IPS-NIHi11 (cell line): ENCODE measurements at regions not wholly inside any gene's neighbourhood (a gene's known extent, or its start where the extent isn't known, plus 50 kb on each side); places are given as distances from the start of the nearest gene placed in this dataset.
A peak's percentile ranks its signal among the peaks of the same experiment; 100 is the strongest.
"Not testable (repeated sequence)": the region's sequence is repeated elsewhere in the genome, so short reads cannot be mapped to it uniquely, and the experiment has no call there.

ENCODE experiments used
- DNase-seq: peaks from one replicate; pipeline ENCODE4 v3.0.0; 2012; ENCODE audit warnings: mixed read lengths, low spot score

DNA sequence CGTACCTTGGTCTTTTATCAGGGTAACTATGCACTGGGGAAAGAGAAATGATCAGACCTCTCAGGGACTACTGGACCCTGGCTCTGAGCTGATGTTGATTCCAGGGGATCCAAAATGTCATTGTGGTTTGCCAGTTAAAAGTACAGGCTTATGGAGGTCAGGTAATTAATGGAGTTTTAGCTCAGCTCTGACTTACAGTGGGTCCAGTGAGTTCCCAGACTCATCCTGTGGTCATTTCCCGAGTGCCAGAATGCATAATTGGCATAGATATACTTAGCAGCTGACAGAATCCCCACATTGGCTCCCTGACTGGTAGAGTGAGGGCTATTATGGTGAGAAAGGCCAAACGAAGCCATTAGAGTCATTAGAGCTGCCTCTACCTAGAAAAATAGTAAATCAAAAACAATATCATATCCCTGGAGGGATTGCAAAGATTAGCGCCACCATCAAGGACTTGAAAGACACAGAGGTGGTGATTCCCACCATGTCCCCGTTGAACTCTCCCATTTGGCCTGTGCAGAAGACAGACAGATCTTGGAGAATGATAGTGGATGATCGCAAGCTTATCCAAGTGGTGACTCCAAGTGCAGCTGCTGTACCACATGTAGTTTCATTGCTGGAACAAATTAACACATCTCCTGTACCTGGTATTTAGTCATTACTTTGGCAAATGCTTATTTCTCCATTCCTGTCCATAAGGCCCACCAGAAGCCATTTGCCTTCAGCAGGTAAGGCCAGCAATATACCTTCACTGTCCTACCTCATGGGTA, 152.4 kb downstream of the THBS2 start:
- DNase-seq, result no peak

DNA sequence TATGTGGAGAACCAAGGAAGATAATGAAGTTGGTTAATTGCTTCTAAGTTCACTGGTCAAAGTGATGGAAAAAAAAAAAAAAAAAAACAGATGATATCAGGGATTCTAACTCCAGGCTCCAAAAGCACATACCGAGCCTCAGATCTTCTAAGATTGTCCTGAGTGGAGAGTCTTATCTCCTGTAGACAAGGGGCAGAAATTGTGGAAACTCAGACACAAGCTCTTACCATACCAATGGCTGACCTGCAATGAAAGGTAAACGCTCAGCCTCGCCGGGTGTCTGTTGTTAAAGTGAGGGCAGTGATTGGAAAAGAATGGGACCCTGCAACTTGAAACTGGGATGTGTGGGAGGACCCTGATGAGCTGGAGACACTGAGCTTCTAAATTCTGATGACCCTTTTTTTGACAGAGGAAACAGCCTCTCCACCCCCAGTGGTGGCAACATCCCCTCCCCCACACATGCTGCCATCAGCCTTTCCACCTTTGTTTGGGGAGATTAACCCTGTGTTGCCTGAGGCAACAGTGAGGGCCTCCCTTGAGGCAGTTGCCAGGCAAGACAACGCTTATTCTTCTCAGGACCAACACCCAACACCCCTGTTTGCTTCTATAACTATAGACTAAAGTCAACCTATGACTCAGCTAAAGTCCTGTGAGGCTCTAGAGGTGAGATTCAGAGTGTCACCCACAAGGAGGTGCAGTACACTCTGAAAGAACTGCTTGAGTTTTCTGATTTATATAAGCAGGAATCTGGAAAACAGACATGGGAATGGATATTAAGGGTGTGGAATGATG, 154.0 kb downstream of the THBS2 start:
- peak; percentile 48 for DNase-seq

DNA sequence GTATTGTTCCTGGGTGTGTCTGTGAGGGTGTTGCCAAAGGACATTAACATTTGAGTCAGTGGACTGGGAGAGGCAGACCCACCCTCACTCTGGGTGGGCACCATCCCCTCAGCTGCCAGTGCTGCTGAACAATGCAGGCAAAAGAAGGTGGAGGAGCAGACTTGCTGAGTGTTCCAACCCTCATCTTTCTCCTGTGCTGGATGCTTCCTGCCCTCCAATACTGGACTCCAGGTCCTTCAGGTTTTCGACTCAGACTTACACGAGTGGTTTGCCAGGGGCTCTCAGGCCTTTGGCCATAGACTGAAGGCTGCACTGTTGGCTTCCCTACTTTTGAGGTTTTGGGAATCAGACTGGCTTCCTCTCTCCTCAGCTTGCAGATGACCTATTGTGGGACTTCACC, 155.0 kb downstream of the THBS2 start:
- not testable (repeated sequence) for DNase-seq

DNA sequence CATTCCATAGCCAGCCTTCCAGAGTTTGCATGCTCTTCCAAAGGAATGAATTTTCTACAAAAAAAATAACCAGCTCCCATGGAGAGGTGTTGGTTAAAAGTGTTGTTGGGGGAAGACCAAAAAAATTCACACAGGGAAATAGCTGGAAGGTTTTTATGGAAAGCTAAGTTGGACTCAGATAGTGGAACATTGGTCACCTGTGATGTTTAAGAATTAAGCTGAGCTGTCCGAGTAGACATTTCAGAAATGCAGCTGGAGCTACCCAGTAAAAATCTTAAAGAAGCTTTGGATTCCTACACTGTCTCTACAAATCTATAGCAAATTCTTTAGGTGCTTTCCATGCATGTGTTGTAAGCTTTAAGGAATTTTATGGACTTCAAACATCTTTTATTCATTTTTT, 155.5 kb downstream of the THBS2 start:
- no peak for DNase-seq

DNA sequence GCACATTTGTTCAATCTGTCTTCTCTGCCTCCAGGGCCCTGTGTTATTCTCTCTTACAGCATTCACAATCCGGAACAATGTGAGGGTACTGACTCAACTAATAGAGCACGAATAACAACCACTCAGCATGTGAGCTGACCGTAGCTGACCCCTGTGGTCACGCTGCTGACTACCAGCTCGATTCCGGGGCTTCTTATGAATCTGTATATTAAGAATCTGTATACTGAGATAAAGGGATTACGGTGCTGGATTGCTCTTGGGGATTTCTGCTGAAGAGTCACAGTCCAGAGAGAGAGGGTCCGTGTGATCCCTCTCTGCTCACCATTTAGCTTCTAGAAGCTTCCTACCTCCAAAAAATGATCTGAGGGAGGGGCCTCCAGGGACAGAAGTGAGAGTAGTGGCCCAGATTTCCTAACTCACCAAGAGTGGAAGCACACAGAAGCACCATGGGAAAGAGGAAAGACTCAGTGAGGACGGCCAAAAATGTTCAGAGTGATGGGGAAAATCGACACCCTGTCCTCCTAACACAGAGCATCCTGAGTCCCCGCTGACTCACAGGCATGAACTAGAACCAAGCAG, 156.2 kb downstream of the THBS2 start:
- no peak for DNase-seq

DNA sequence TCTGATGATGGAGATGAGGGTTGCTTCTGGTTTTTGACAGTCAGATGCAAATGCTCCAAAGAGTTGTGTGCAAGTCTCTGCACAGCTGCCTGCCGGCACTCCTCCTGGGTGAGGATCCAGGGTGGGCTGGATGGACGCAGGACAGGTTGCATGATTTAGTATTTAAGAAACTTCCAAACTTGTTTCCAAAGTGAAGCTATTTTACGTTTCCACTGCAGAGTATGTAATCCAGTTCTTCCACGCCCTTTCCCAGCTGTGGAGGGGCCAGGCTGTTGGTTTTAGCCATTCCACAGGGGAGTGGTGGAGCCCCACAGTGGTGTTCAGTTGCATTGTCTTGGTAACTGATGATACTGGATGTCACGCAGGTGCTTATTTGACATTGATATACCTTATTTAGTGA, 157.3 kb downstream of the THBS2 start:
- DNase-seq, result no peak

DNA sequence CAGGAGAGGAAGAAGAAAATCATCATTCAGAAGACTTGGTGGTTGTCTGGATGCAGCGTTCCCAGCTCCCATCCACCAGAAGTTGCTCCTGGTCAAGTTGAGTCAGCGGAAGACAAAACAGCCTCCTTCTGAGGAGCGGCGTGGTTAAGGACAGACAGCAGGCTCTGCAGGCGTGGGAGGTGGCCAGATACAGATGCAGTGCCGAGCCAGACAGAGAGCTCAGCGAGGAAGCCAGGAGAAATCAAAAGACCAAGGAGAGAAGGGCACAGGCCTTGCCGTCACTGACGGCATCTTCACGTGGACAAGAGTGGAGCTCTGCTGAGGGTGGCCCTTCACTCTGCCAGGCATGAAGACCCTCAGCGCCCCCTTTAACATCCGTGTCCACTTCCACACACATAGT, 158.5 kb downstream of the THBS2 start:
- DNase-seq, result no peak

DNA sequence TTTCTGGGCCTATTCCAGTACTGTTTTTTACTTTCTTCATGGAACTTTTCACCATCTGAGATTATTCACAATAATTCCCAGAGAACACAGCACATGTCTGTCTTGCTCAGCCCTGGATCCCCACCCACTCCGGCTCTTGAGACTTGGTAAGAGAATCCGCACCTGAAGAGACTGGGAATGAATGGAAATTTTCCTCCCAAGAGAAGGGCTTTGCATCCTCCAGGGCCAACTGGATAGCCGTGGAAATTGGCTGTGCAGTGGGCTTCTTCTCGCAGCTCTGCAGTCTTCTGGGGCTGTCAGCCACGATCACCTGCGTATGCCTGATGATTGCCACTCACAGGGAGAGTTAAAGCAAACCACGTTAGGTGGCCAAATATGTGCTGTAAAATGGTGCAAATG, 159.1 kb downstream of the THBS2 start:
- DNase-seq, result no peak

DNA sequence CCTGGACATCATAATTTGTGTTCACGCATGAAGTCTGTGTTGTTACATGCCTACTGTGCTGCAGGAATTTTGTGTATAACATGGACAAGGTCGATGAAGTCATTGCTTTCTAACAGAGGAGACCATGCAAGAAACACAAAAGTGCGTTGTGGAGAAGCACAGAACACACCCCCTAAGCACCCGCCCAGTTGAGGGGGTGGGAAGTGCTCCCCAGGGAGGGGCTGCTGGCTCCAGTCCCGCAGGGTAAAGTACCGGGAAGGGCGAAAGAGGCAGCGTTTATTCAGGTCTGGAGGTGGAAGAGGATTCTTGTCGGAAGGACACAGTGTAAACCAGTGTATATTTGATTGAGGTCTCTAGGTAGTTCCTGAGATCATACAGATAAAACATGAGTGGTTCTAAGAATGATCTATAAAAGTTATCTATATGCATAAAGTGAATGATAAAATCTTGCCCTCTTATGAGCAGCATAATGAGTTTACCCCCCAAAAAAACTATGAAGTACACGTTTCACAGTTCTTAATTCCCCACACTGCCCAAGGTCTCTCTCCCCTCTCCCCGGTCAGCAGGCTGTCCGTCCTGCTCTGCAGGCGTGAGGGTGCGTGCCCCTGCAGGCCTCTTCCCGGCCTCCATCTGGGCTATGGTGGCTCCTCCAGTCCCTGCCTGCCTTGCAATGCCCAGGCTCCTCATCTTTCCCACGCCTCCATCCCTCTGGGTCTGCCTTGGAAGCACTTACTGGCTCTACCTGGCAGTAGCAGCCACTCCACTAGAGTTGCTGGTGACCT, 159.7 kb downstream of the THBS2 start:
- DNase-seq, result no peak

DNA sequence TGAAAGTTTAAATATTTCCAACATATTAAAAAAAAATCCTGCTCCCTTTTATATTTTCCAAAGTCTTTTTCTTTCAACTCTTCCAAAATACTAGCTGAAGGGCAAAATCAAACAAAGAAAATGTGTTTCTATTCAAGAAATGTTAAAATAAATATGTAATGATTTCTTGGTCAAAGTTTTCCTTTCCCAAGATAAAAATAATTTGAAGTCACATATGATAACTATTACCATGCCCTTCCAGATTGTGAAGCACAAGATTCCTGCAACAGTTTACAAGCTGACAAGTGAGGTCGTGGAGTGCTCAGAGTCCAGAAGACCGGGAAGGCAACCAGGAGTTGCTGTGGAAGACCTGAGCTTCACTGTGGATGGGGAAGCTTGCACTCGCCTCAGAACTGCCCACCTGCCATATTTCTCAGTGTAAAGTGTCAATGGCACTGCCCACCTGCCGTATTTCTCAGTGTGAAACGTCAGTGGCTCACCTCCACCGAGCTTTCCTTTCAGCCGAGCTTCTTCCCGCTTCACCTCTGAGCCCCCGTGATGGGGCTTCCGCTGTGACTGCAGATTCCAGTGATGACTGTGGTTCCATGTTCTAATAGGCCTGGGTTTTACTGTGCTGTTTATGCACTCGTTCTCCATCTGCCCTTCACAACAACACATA, 160.5 kb downstream of the THBS2 start:
- no peak for DNase-seq

DNA sequence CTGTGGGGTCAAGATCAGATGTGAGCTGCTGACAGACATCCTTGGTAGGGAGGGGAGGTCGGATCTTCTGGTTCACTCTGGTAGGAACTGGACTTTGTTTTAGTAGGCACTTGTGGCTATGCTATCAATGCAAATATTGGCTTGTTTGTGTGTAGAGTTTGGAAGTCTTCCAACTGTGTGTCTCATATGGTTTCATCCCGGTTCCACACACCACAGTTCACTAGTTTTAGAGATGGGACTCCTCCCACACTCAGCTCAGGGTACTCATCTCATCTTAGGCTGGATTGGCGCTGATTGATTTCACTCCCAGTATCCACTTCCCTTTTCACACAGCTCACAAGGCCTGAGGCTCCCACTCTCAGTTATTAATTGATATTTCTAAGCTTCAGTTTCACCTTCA, 161.3 kb downstream of the THBS2 start:
- no peak for DNase-seq

DNA sequence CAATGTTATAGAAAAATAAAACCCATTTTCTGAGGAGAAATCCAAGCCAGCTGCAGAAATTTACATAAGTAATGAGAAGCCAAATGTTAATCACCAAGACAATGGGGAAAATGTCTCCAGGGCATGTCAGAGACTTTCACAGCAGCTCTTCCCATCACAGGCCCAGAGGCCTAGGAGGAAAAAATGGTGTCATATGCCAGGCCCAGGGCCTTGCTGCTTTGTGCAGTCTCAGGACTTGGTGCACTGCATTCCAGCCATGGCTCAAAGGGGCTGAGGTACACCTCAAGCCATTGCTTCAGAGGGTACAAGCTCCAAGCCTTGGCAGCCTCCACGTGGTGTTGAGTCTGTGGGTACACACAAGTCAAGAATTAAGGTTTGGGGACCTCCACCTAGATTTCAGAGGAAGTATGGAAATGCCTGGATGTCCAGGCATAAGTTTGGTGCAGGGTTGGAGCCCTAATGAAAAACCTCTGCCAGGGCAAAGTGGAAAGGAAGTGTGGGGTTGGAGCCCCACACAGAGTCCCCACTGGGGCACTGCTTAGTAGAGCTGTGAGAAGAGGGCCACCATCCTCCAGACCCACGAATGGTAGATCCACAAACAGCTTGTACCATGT, 163.0 kb downstream of the THBS2 start:
- DNase-seq, result not testable (repeated sequence)

DNA sequence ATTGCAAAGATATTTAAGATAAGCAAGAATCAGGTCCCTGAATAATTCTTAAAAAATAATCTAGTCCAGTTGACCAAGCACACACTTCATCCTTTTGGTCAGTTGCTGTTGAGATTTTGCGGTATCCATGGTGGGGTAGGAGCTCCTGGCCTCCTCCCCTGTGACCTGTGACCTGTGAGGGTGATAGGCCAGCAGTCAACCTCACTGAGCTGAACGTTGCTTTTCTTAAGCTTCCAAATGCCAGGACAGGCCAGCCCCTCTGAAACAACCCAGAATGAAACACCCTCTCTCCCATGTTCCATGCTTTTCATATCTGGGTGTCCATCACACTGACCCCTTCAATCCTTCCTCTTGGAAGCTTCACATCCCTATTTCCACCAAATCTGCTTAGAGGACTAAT, 164.9 kb downstream of the THBS2 start:
- no peak for DNase-seq

DNA sequence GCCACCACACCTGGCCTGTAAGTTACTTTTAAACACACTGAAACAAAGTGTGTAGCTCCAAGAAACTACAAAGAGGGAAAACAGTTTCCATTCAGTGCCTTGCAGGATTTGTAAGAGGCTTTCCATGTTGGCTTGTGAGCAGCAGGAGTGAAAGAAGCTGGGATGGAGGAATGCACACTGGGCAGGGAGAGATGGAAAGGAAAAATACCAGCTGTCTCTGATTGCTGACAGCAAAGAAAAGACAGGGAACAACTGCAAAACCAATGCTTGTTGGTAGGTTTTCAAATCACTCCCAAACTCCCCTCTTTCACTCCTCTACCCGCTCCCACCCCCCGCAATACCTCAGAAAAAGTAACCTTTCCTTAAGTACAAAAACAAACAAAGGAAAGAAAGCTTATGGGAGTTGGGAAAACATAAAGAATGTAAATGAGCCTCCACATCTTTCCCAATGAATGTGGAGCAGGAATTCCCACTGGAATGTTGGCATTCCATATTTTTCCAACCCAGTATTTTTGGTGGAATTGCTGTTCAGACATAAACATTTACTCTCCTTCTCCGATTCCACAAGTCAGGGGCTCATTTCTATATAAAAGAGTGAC, 166.1 kb downstream of the THBS2 start:
- no peak for DNase-seq

DNA sequence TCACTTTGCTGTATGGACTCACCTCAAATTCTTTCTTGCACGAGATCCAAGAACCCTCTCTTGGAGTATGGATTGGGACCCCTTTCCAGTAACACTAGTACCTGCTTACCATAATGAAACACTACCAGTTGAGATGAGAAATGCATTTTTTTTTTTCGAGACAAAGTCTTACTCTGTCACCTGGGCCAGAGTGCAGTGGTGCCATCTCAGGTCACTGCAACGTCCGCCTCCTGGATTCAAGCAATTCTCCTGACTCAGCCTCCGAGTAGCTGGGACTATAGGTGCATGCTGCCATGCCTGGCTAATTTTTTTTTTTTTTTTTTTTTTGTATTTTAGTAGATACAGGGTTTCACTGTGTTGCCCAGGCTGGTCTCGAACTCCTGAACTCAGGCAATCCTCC, 167.0 kb downstream of the THBS2 start:
- DNase-seq, result not testable (repeated sequence)

DNA sequence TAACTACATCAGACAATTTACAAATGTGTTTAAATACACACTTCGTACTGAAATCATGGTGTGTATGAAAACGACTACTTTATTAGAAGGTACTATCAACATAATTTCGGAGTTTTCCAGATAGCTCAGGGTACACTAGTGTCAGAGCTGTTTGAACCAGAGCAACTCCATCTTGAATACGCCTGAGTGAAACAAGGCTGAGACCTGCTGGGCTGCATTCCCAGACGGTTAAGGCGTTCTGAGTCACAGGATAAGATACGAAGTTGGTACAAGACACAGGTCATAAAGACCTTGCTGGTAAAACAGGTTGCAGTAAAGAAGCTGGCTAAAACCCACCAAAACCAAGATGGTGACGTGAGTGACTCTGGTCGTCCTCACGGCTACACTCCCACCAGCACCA, 167.6 kb downstream of the THBS2 start:
- DNase-seq, result no peak

DNA sequence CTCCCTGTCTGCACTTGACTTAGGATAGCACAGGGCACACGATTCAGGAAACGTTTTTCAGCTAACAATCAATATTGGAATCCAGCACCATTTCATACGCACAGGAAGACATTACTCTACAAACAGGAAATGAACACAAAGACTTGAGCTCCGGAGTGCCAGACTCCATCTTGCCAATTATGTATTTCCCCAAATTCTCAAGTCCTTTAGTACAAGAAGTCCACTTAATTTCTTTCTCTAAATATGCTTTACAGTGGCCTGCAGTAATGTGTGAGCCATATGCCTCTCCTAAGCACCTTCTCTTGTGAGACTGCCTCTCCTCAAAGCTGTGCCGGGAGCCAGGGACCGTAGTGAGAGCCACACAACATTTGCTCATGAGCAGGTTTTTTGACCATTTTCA, 168.2 kb downstream of the THBS2 start:
- no peak for DNase-seq

DNA sequence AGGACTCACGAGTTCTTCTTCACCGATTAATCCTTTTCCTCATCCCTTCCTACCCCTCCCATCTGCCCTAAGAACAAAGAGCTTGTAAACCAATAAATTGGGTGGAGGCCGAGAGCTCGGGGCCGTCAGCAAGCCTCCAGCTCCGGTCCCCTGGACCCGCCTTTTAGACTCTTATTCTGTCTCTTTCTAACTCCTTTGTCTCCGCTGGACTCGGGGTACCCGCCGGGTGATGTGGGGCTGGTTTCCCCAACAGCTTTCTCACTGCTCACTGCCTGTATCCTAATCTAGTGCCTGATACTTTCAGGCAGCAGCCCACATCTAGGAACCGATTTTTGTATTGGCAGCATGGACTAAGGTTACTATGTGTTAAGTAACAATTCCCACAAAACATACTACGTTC, 169.1 kb downstream of the THBS2 start:
- not testable (repeated sequence) for DNase-seq

DNA sequence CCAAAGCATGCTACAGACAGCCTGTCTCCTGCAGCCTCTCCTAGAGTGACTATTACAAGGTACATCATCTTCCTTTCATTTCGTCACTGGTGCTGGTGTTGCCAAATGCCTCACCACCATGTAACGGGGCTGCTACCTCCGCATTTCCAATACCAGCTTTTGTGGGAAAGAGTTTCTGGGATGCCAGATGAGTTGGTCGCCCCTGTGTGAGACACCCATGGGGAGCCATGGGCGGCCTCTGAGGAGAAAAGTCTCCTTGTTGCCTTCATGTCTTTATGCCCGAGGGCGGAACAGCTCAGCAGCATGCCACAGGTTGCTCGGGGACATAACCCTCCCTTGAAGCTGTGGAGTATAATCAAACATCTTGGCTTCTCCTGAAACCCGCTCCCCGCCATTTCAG, 169.6 kb downstream of the THBS2 start:
- no peak for DNase-seq

DNA sequence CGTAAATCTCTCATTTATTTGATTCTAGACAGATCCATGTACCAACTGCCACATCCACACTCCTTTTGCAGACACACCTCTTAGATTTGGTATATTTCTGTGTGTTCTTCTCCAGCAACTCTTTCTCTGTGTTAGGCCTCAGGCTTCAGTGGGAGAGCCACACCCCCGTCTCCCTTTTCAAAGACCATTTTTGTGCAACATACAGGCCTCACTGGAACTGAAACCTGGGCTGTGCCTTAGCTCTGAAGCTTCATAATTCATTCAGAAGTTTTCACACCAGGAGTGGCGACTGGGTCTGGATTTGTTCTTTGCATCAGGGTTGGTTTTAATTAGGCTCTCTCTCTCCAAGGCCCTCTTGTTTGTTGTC, 170.2 kb downstream of the THBS2 start:
- DNase-seq, result no peak
